ENCODE measurements at regions not wholly inside any gene's neighbourhood (a gene's known extent, or its start where the extent isn't known, plus 50 kb on each side); places are given as distances from the start of the nearest gene placed in this dataset.

DNA sequence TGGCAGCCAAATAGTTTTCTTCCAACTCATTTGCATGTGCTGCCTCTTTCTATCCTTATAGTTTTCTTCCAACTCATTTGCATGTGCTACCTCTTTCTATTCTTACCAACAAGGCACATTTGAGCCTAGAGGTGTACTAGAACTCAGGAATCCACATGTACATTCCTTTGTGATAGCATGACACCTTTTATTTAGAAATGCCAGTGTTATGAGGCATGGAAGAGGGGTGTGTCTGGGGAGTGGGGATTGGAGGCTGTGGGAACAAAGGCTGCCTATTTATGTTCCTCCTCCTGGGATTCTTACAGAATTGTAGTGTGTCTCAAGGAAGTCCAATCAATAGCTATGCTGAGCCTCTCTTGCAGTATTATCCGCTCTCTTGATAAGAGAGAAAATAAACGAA, 966.7 kb downstream of the PCDH17 start:
- no peaks in the 10 kb centered on the region for H3K79me2 ChIP-seq
- H2AFZ ChIP-seq, result no peak overlapping the region
- H3K4me3 ChIP-seq (ENCODE audit: low read depth, low read length), result no peak overlapping the region
- TF ChIP-seq, protein P1, sequence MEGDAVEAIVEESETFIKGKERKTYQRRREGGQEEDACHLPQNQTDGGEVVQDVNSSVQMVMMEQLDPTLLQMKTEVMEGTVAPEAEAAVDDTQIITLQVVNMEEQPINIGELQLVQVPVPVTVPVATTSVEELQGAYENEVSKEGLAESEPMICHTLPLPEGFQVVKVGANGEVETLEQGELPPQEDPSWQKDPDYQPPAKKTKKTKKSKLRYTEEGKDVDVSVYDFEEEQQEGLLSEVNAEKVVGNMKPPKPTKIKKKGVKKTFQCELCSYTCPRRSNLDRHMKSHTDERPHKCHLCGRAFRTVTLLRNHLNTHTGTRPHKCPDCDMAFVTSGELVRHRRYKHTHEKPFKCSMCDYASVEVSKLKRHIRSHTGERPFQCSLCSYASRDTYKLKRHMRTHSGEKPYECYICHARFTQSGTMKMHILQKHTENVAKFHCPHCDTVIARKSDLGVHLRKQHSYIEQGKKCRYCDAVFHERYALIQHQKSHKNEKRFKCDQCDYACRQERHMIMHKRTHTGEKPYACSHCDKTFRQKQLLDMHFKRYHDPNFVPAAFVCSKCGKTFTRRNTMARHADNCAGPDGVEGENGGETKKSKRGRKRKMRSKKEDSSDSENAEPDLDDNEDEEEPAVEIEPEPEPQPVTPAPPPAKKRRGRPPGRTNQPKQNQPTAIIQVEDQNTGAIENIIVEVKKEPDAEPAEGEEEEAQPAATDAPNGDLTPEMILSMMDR (IDR thresholded peaks at IDR 0.05), result no peak
- H3K27me3 ChIP-seq (ENCODE audit: control insufficient read depth, insufficient read depth, low read length), result no peaks in the 10 kb centered on the region
- no peaks in the 10 kb centered on the region for H3K4me1 ChIP-seq
- no peak overlapping the region for H3K9ac ChIP-seq
- H3K4me2 ChIP-seq (ENCODE audit: low read length), result no peak overlapping the region
- H3K36me3 ChIP-seq (ENCODE audit: control insufficient read depth, insufficient read depth, low read length), result no peaks in the 10 kb centered on the region
- no peaks in the 10 kb centered on the region for H3K9me3 ChIP-seq (ENCODE audit: control insufficient read depth, low read length)
- no peak overlapping the region for H3K27ac ChIP-seq

DNA sequence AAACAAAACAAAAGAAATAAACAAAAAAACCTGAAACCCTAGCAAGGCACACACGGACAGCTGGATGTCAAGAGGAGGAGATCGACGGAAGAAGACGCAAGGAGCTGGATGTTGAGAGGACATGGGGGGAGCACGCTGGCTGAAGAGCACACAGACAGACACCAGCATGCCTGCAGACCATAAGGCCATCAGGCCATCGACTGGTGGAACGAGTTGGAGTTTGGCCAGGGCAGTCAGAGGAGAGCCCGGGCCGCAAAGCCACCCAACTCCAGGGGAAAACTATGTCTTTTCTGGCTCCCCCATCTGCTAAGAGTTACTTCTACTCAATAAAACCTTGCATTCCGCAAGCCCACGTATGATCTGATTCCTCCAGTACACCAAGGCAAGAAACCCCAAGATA, 979.6 kb downstream of the PCDH17 start:
- Histone ChIP-seq H2AFZ (no peak overlapping the region), H3K4me1 (no peaks in the 10 kb centered on the region), H3K27me3 (ENCODE audit: control insufficient read depth, insufficient read depth, low read length) (no peaks in the 10 kb centered on the region), H3K36me3 (ENCODE audit: control insufficient read depth, insufficient read depth, low read length) (no peaks in the 10 kb centered on the region), H3K4me2 (ENCODE audit: low read length) (no peak overlapping the region), H3K9ac (no peak overlapping the region), H3K4me3 (ENCODE audit: low read depth, low read length) (no peak overlapping the region), H3K79me2 (no peaks in the 10 kb centered on the region), H3K27ac (no peak overlapping the region), H3K9me3 (ENCODE audit: control insufficient read depth, low read length) (no peaks in the 10 kb centered on the region)
- TF ChIP-seq, protein P1 (IDR thresholded peaks at IDR 0.05), result no peak

DNA sequence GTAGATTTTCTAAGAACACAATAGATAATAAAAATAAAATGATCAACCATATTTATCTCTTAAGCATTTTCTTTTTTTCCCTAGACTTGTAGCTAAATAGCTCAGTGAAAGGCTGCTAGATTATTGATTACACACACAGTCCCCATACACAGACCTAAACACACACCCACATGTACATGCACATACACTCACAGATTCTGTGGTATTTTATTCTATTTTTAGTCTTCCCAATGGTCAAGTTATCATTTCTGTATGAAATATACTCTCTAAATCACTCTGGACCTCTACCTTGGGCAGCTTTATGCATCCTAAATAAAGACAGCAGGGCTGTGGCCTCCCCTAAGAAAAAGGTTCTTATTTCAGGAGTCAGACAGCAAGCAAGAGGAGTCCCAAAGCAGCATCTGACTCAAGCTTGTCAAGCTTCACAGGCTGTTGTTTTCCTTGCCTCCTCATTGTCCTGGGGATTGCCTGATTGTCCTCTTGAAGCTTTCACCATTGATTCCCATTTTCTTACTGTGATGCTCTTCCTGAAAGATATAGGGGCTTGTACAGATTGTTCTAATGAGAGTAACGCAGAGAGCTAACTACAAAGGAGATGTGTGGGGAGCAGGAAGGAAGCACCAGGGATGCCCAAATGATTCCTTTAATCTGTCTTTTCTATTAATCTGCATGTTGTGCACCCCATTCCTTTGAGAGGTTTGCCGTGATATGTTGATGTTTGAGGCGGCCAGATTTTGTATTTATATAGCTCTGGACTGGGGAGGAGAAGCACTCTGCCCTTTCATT, 986.5 kb downstream of the PCDH17 start:
- Histone ChIP-seq H3K27me3 (ENCODE audit: control insufficient read depth, insufficient read depth, low read length) (no peaks in the 10 kb centered on the region), H3K27ac (no peak overlapping the region), H3K79me2 (no peaks in the 10 kb centered on the region), H3K9ac (no peak overlapping the region), H3K9me3 (ENCODE audit: control insufficient read depth, low read length) (no peaks in the 10 kb centered on the region), H3K36me3 (ENCODE audit: control insufficient read depth, insufficient read depth, low read length) (no peaks in the 10 kb centered on the region), H3K4me3 (ENCODE audit: low read depth, low read length) (no peak overlapping the region), H3K4me2 (ENCODE audit: low read length) (no peak overlapping the region), H2AFZ (no peak overlapping the region), H3K4me1 (no peaks in the 10 kb centered on the region)
- TF ChIP-seq, protein P1 (IDR thresholded peaks at IDR 0.05), result no peak

DNA sequence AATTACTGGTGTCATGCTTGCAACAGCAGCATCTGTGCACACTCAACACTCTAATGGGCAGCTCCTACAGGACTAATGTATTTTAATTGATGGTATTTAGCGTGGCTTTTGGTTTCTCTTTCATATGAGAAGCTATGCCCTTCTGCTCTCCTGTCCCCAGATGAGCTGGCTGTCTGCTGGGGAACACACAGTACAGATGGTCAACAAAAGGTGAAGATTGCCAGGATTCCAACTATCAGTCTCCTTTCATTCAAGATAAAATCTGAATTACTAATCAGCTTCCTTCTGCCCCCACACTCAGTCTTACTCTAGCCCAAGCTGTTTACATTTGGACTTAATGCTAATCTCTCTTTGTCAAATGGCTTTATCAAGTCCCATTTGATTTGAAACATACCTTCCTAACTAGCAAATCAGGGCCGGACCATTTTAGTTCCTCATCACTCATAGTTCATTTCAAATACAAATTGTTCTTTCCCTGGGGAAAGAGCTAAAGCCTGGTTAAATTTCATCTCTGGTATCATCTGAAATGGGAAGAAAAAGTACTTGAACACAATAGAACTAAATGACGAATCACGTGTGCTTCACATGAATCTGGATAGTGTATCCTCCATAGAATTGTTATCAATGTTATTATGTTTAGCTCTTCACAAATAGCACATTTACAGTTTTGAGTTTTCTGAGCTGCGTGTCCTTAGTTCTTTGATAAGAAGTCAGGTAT, 988.0 kb downstream of the PCDH17 start:
- H3K9me3 ChIP-seq (ENCODE audit: control insufficient read depth, low read length), result no peaks in the 10 kb centered on the region
- H3K79me2 ChIP-seq, result no peaks in the 10 kb centered on the region
- H3K27ac ChIP-seq, result no peak overlapping the region
- no peak overlapping the region for H3K4me2 ChIP-seq (ENCODE audit: low read length)
- H3K27me3 ChIP-seq (ENCODE audit: control insufficient read depth, insufficient read depth, low read length), result no peaks in the 10 kb centered on the region
- no peak overlapping the region for H3K9ac ChIP-seq
- H3K4me3 ChIP-seq (ENCODE audit: low read depth, low read length), result no peak overlapping the region
- TF ChIP-seq, protein P1 (IDR thresholded peaks at IDR 0.05), result no peak
- no peaks in the 10 kb centered on the region for H3K4me1 ChIP-seq
- H2AFZ ChIP-seq, result no peak overlapping the region
- H3K36me3 ChIP-seq (ENCODE audit: control insufficient read depth, insufficient read depth, low read length), result no peaks in the 10 kb centered on the region
